ENCODE measurements at regions not wholly inside any gene's neighbourhood (a gene's known extent, or its start where the extent isn't known, plus 50 kb on each side); places are given as distances from the start of the nearest gene placed in this dataset.

GRCh38 chr6:5898563-5898962 is 108.2 kb downstream of the NRN1 start:
- Mint-ChIP-seq H3K4me3 (ENCODE audit: unreplicated experiment) (no peak overlapping the region), H3K27ac (ENCODE audit: unreplicated experiment) (no peak overlapping the region)
- DNase-seq (ENCODE audit: low spot score): no peak

GRCh38 chr6:5898102-5898501 is 108.6 kb downstream of the NRN1 start:
- no peaks in the 10 kb centered on the region for H3K36me3 Mint-ChIP-seq (ENCODE audit: low read depth, unreplicated experiment)
- H3K27me3 Mint-ChIP-seq (ENCODE audit: unreplicated experiment): no peaks in the 10 kb centered on the region
- TF ChIP-seq CTCF (IDR thresholded peaks at IDR 0.05; ENCODE audit: unreplicated experiment): no peak
- H3K9me3 Mint-ChIP-seq (ENCODE audit: unreplicated experiment): no peaks in the 10 kb centered on the region
- no peak overlapping the region for H3K4me3 Mint-ChIP-seq (ENCODE audit: unreplicated experiment)
- H3K27ac Mint-ChIP-seq (ENCODE audit: unreplicated experiment): no peak overlapping the region
- DNase-seq (ENCODE audit: low spot score): no peak
- H3K4me1 Mint-ChIP-seq (ENCODE audit: unreplicated experiment): peaks cover 2% of the 10 kb centered on the region

More at GRCh38 chr6:5898563-5898962, 108.2 kb downstream of the NRN1 start:
- H3K9me3 Mint-ChIP-seq (ENCODE audit: unreplicated experiment): no peaks in the 10 kb centered on the region
- H3K4me1 Mint-ChIP-seq (ENCODE audit: unreplicated experiment): peaks cover 2% of the 10 kb centered on the region
- TF ChIP-seq CTCF (IDR thresholded peaks at IDR 0.05; ENCODE audit: unreplicated experiment): no peak
- H3K27me3 Mint-ChIP-seq (ENCODE audit: unreplicated experiment): no peaks in the 10 kb centered on the region
- no peaks in the 10 kb centered on the region for H3K36me3 Mint-ChIP-seq (ENCODE audit: low read depth, unreplicated experiment)

DNA sequence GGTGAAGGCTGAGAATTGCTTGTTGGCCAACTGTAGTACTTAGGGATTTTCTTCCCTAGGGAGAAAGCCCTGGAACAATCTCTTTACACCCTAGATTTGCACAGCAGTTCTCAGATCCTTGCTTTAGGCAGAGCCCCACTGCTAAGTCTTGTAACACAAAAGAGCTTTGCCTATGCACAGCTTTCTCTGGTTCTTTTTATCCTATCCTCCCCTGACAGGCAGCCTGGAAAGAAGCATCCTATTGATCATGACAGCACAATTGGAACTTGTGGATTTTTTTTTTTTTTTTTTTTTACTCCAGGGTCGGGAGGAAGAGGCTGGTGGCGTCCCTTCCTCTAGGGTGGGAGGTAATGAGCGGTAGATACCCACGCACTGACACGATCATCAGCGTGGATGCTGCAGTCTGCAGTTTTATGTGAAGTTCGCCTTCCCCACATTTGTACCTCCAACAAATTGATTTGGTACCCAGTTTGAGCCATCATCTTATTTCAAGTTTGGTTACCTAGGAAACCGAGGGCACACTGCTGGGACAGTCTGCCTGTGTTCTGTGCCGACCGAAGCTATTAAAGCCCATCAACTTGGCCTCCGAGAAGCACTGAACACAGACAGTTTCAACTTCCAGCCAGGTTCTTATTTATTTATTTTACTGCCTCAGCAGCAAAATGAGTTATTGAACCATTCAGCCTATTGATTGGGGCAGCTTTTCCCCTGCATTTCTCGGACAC is 110.1 kb downstream of the NRN1 start:
- no peak for TF ChIP-seq CTCF (IDR thresholded peaks at IDR 0.05; ENCODE audit: unreplicated experiment)
- Mint-ChIP-seq H3K4me3 (ENCODE audit: unreplicated experiment) (no peak overlapping the region), H3K9me3 (ENCODE audit: unreplicated experiment) (no peaks in the 10 kb centered on the region), H3K27ac (ENCODE audit: unreplicated experiment) (no peak overlapping the region), H3K36me3 (ENCODE audit: low read depth, unreplicated experiment) (no peaks in the 10 kb centered on the region), H3K4me1 (ENCODE audit: unreplicated experiment) (peaks cover 8% of the 10 kb centered on the region), H3K27me3 (ENCODE audit: unreplicated experiment) (peaks cover 7% of the 10 kb centered on the region)
- DNase-seq (ENCODE audit: low spot score): no peak

DNA sequence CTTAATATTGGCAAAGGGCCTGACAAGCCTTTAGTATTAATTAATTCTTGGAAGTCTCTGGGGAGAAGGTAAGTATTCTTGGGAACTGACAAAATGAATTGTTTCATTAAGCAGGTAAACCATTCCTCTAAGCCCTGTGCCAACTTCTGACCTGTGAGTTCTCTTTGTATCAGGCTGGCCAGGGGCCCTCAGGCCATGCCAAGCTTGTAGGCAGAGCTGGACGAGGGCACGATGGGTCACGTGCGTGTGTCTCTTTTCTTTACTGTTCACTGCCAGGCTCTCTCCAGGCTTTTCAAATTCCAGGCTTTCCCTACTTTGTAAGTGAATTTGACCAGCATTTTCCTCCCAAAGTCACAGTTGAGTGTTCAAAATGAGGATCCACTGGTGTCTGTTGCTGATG is 112.4 kb downstream of the NRN1 start:
- H3K9me3 Mint-ChIP-seq (ENCODE audit: unreplicated experiment): no peaks in the 10 kb centered on the region
- TF ChIP-seq CTCF (IDR thresholded peaks at IDR 0.05; ENCODE audit: unreplicated experiment): no peak
- peaks cover 8% of the 10 kb centered on the region for H3K4me1 Mint-ChIP-seq (ENCODE audit: unreplicated experiment)
- no peak overlapping the region for H3K27ac Mint-ChIP-seq (ENCODE audit: unreplicated experiment)
- no peak for DNase-seq (ENCODE audit: low spot score)
- no peaks in the 10 kb centered on the region for H3K36me3 Mint-ChIP-seq (ENCODE audit: low read depth, unreplicated experiment)
- H3K4me3 Mint-ChIP-seq (ENCODE audit: unreplicated experiment): no peak overlapping the region
- H3K27me3 Mint-ChIP-seq (ENCODE audit: unreplicated experiment): peaks cover 7% of the 10 kb centered on the region

- H3K9me3 Mint-ChIP-seq (ENCODE audit: unreplicated experiment): no peaks in the 10 kb centered on the region
- H3K4me3 Mint-ChIP-seq (ENCODE audit: unreplicated experiment): no peak overlapping the region
- TF ChIP-seq CTCF (IDR thresholded peaks at IDR 0.05; ENCODE audit: unreplicated experiment): no peak
- peaks cover 7% of the 10 kb centered on the region for H3K27me3 Mint-ChIP-seq (ENCODE audit: unreplicated experiment)
- H3K36me3 Mint-ChIP-seq (ENCODE audit: low read depth, unreplicated experiment): no peaks in the 10 kb centered on the region
- peaks cover 8% of the 10 kb centered on the region for H3K4me1 Mint-ChIP-seq (ENCODE audit: unreplicated experiment)
- no peak overlapping the region for H3K27ac Mint-ChIP-seq (ENCODE audit: unreplicated experiment)
- no peak for DNase-seq (ENCODE audit: low spot score)
Measured at GRCh38 chr6:5893295-5893694, 113.4 kb downstream of the NRN1 start.
